Liver (tissue), 8 donors: ENCODE measurements at regions not wholly inside any gene's neighbourhood (a gene's known extent, or its start where the extent isn't known, plus 50 kb on each side); places are given as distances from the start of the nearest gene placed in this dataset.

Experiments used
- DNase-seq: peaks from one replicate; pipeline ENCODE4 v3.0.0-alpha.2; 2017; ENCODE audit warnings: low spot score
- H3K27ac ChIP-seq, 2 donors: one replicate each; pipeline ENCODE4 v1.7.0; 2013; ENCODE audit warnings: inconsistent platforms in 2 of 2, low read length in 2 of 2, control low read depth in 1 of 2, low read depth in 1 of 2, mild to moderate bottlenecking in 1 of 2
- H3K27me3 ChIP-seq, 4 donors: one replicate each; pipeline versions ENCODE4 v1.6.1 to v1.7.0; 2013; ENCODE audit warnings: low read length in 3 of 4, inconsistent platforms in 1 of 4, mild to moderate bottlenecking in 1 of 4, moderate library complexity in 1 of 4; ENCODE audit not compliant: control insufficient read depth in 4 of 4, insufficient read depth in 4 of 4
- H3K36me3 ChIP-seq, 4 donors: one replicate each; pipeline versions ENCODE4 v1.6.1 to v1.7.0; 2013; ENCODE audit warnings: low read length in 3 of 4, mild to moderate bottlenecking in 3 of 4, low read depth in 1 of 4, moderate library complexity in 1 of 4; ENCODE audit not compliant: control insufficient read depth in 4 of 4, insufficient read depth in 3 of 4
- H3K4me1 ChIP-seq, 4 donors: one replicate each; pipeline versions ENCODE4 v1.6.1 to v1.7.0; 2013; ENCODE audit warnings: low read length in 3 of 4, mild to moderate bottlenecking in 3 of 4, moderate library complexity in 1 of 4; ENCODE audit not compliant: control insufficient read depth in 4 of 4, insufficient read depth in 4 of 4
- H3K4me3 ChIP-seq, 3 donors: one replicate each; pipeline versions ENCODE4 v1.6.1 to v1.7.0; 2013; ENCODE audit warnings: low read length in 3 of 3, control low read depth in 1 of 3, low read depth in 1 of 3, mild to moderate bottlenecking in 1 of 3
- H3K9ac ChIP-seq, 2 donors: one replicate each; pipeline ENCODE4 v1.7.0; 2013; ENCODE audit warnings: low read length in 2 of 2, mild to moderate bottlenecking in 2 of 2, moderate library complexity in 2 of 2, control low read depth in 1 of 2, low read depth in 1 of 2
- H3K9me3 ChIP-seq, 4 donors: one replicate each; pipeline versions ENCODE4 v1.6.1 to v1.7.0; 2013; ENCODE audit warnings: low read length in 3 of 4; ENCODE audit not compliant: control insufficient read depth in 4 of 4
- CTCF ChIP-seq: fragments of 150-350 bp; IDR thresholded peaks from 2 replicates; pipeline ENCODE4 v1.5.1; 2017; ENCODE audit warnings: improper control_type of control experiment, low read depth, low read length; ENCODE audit not compliant: missing input control
- EGR1 ChIP-seq, 2 donors: IDR thresholded peaks; 2 replicates each; pipeline ENCODE4 v1.6.1; 2016 to 2018; ENCODE audit warnings: antibody characterized with exemption in 2 of 2, low read depth in 2 of 2
- FOXA1 ChIP-seq: IDR thresholded peaks from 2 replicates; pipeline ENCODE4 v1.6.1; 2016; ENCODE audit warnings: antibody characterized with exemption
- FOXA2 ChIP-seq: IDR thresholded peaks from 2 replicates; pipeline ENCODE4 v1.6.1; 2016; ENCODE audit warnings: antibody characterized with exemption
- GABPA ChIP-seq, 2 donors: IDR thresholded peaks in 1 of 2; conservative IDR thresholded peaks in 1 of 2; 2 replicates each; pipeline ENCODE4 v1.6.1; 2016; ENCODE audit warnings: antibody characterized with exemption in 2 of 2, mild to moderate bottlenecking in 1 of 2, moderate library complexity in 1 of 2
- HNF4A ChIP-seq, 2 donors: conservative IDR thresholded peaks; 2 replicates each; pipeline ENCODE4 v1.6.1; 2016; ENCODE audit warnings: antibody characterized with exemption in 2 of 2, mild to moderate bottlenecking in 2 of 2
- HNF4G ChIP-seq: IDR thresholded peaks from 2 replicates; pipeline ENCODE4 v1.6.1; 2016; ENCODE audit warnings: antibody characterized with exemption
- JUND ChIP-seq, 2 donors: IDR thresholded peaks; 2 replicates each; pipeline ENCODE4 v1.6.1; 2016; ENCODE audit warnings: antibody characterized with exemption in 2 of 2
- MAX ChIP-seq: IDR thresholded peaks from 2 replicates; pipeline ENCODE4 v1.6.1; 2016; ENCODE audit warnings: antibody characterized with exemption
- NR2F2 ChIP-seq: IDR thresholded peaks from 2 replicates; pipeline ENCODE4 v1.6.1; 2016; ENCODE audit warnings: antibody characterized with exemption
- RAD21 ChIP-seq, 2 donors: IDR thresholded peaks; 2 replicates each; pipeline ENCODE4 v1.6.1; 2016; ENCODE audit warnings: antibody characterized with exemption in 2 of 2, mild to moderate bottlenecking in 2 of 2
- RXRA ChIP-seq, 2 donors: IDR thresholded peaks; 2 replicates each; pipeline ENCODE4 v1.6.1; 2017 to 2018; ENCODE audit warnings: antibody characterized with exemption in 2 of 2, mild to moderate bottlenecking in 1 of 2
- SP1 ChIP-seq: IDR thresholded peaks from 2 replicates; pipeline ENCODE4 v1.6.1; 2018; ENCODE audit warnings: antibody characterized with exemption, mild to moderate bottlenecking
- TAF1 ChIP-seq: conservative IDR thresholded peaks from 2 replicates; pipeline ENCODE4 v1.6.1; 2016; ENCODE audit warnings: antibody characterized with exemption, mild to moderate bottlenecking
- YY1 ChIP-seq: IDR thresholded peaks from 2 replicates; pipeline ENCODE4 v1.6.1; 2016; ENCODE audit warnings: antibody characterized with exemption, mild to moderate bottlenecking
- ZBTB33 ChIP-seq: IDR thresholded peaks from 2 replicates; pipeline ENCODE4 v1.6.1; 2016; ENCODE audit warnings: antibody characterized with exemption
- WGBS: extraction: QIAGEN DNeasy Blood & Tissue Kit; methylation state at CpG from one replicate; pipeline ENCODE4 v1.1.7; 2013; 5-methylcytosine and 5-hydroxymethylcytosine counted together
- TF ChIP-seq, protein P1 (sequence below): IDR thresholded peaks from 2 replicates; pipeline ENCODE4 v1.6.1; 2016; ENCODE audit warnings: antibody characterized with exemption
- TF ChIP-seq, protein P2 (sequence below): IDR thresholded peaks from 2 replicates; pipeline ENCODE4 v1.6.1; 2016; ENCODE audit warnings: antibody characterized with exemption, mild to moderate bottlenecking
- donor health status: healthy.
- donor health status: healthy.
- donor health status: healthy.
- donor health status: healthy.
- donor health status: healthy.

- no peak overlapping the region for H3K9ac ChIP-seq
- H3K4me3 ChIP-seq: no peak overlapping the region
- WGBS: 84% methylated on average over 3 of the region's 3 CpGs
- H3K4me1 ChIP-seq: no peaks in the 10 kb centered on the region
- no peak overlapping the region for H3K27ac ChIP-seq
- H3K9me3 ChIP-seq: no peaks in the 10 kb centered on the region
- TF ChIP-seq ZBTB33 (no peak), YY1 (no peak), RAD21 (IDR thresholded peaks at IDR 0.05) (no peak), EGR1 (IDR thresholded peaks at IDR 0.05; ENCODE audit: low read depth in 2 of 2) (no peak), RXRA (IDR thresholded peaks at IDR 0.05) (no peak), MAX (no peak), TAF1 (no peak), GABPA (IDR thresholded peaks at IDR 0.05 in 1 of 2, conservative IDR thresholded peaks at IDR 0.05 in 1 of 2) (no peak), NR2F2 (no peak), JUND (IDR thresholded peaks at IDR 0.05) (no peak), FOXA1 (no peak), SP1 (no peak), CTCF (no peak), HNF4A (conservative IDR thresholded peaks at IDR 0.05) (no peak), FOXA2 (no peak), HNF4G (no peak)
- TF ChIP-seq, protein P1, sequence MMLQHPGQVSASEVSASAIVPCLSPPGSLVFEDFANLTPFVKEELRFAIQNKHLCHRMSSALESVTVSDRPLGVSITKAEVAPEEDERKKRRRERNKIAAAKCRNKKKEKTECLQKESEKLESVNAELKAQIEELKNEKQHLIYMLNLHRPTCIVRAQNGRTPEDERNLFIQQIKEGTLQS: no peak
- TF ChIP-seq, protein P2, sequence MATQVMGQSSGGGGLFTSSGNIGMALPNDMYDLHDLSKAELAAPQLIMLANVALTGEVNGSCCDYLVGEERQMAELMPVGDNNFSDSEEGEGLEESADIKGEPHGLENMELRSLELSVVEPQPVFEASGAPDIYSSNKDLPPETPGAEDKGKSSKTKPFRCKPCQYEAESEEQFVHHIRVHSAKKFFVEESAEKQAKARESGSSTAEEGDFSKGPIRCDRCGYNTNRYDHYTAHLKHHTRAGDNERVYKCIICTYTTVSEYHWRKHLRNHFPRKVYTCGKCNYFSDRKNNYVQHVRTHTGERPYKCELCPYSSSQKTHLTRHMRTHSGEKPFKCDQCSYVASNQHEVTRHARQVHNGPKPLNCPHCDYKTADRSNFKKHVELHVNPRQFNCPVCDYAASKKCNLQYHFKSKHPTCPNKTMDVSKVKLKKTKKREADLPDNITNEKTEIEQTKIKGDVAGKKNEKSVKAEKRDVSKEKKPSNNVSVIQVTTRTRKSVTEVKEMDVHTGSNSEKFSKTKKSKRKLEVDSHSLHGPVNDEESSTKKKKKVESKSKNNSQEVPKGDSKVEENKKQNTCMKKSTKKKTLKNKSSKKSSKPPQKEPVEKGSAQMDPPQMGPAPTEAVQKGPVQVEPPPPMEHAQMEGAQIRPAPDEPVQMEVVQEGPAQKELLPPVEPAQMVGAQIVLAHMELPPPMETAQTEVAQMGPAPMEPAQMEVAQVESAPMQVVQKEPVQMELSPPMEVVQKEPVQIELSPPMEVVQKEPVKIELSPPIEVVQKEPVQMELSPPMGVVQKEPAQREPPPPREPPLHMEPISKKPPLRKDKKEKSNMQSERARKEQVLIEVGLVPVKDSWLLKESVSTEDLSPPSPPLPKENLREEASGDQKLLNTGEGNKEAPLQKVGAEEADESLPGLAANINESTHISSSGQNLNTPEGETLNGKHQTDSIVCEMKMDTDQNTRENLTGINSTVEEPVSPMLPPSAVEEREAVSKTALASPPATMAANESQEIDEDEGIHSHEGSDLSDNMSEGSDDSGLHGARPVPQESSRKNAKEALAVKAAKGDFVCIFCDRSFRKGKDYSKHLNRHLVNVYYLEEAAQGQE: no peak
- DNase-seq: no peak
- H3K36me3 ChIP-seq: no peaks in the 10 kb centered on the region
- H3K27me3 ChIP-seq: no peaks in the 10 kb centered on the region
These were observed 112.9 kb upstream of the NOCT start for GRCh38 chr4:138902705-138903104.

DNA sequence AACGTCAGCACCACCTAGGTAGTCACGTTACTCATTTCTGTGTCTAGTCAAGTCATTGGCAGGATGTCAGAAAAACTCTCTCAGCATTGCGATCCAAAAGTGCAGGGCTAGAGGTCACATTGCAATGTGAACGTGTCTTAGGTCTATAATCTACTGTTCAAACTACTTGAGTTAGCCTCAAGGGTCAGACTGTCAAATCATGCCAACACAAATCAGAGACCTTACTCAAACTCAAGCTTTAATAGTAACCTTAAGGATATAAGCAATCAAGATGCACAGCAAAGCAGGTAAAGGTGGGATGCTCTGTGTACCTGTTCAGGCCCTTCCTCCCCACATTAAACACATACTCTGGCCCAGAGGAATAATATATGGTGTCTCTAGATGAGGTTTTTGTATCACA, 114.4 kb upstream of the NOCT start:
- DNase-seq: no peak
- no peaks in the 10 kb centered on the region for H3K4me1 ChIP-seq
- no peak overlapping the region for H3K4me3 ChIP-seq
- no peak for TF ChIP-seq GABPA (IDR thresholded peaks at IDR 0.05 in 1 of 2, conservative IDR thresholded peaks at IDR 0.05 in 1 of 2)
- no peak for TF ChIP-seq RAD21 (IDR thresholded peaks at IDR 0.05)
- TF ChIP-seq SP1: no peak
- no peak for TF ChIP-seq YY1
- TF ChIP-seq FOXA1: no peak
- TF ChIP-seq, protein P1: no peak
- TF ChIP-seq ZBTB33: no peak
- no peak for TF ChIP-seq RXRA (IDR thresholded peaks at IDR 0.05)
- TF ChIP-seq NR2F2: no peak
- H3K9ac ChIP-seq: no peak overlapping the region
- no peak overlapping the region for H3K27ac ChIP-seq
- no peaks in the 10 kb centered on the region for H3K9me3 ChIP-seq
- WGBS: 44% methylated on average over 4 of the region's 4 CpGs
- H3K27me3 ChIP-seq: no peaks in the 10 kb centered on the region
- no peaks in the 10 kb centered on the region for H3K36me3 ChIP-seq
